ENCODE measurements at regions not wholly inside any gene's neighbourhood (a gene's known extent, or its start where the extent isn't known, plus 50 kb on each side); places are given as distances from the start of the nearest gene placed in this dataset.
"Not testable (repeated sequence)": the region's sequence is repeated elsewhere in the genome, so short reads cannot be mapped to it uniquely, and the experiment has no call there.

DNA sequence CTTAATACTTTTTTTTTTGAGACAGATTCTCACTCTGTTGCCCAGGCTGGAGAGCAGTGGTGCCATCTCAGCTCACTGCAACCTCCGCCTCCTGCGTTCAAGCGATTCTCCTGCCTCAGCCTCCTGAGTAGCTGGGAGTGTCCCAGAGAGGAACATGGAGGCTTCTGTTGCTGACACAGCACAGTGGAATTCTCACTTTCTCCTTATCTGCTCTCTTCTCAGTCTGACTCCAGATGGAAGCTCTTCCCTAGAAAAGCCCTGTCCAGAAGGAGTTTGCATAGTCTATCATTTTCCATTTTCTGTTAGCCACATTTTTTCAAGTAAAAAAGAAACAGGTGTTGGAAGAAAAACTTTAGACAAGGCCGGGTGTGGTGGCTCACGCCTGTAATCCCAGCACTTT is 98.5 kb upstream of the KIF26B start:
- TF ChIP-seq ARNTL (CRISPR knock-in tag; IDR thresholded peaks at IDR 0.05; ENCODE audit: borderline replicate concordance, low read depth); ZNF565 (CRISPR knock-in tag; conservative IDR thresholded peaks at IDR 0.05; ENCODE audit: low read depth); ISL1 (CRISPR knock-in tag; IDR thresholded peaks at IDR 0.05); ZNF8 (CRISPR knock-in tag; IDR thresholded peaks at IDR 0.05); RARB (CRISPR knock-in tag; IDR thresholded peaks at IDR 0.05); ZNF70 (CRISPR knock-in tag; IDR thresholded peaks at IDR 0.05); GLIS3 (CRISPR knock-in tag; IDR thresholded peaks at IDR 0.05); ZFP3 (CRISPR knock-in tag; IDR thresholded peaks at IDR 0.05); ESRRG (CRISPR knock-in tag; IDR thresholded peaks at IDR 0.05): not testable (repeated sequence)
- TF ChIP-seq, protein P1, sequence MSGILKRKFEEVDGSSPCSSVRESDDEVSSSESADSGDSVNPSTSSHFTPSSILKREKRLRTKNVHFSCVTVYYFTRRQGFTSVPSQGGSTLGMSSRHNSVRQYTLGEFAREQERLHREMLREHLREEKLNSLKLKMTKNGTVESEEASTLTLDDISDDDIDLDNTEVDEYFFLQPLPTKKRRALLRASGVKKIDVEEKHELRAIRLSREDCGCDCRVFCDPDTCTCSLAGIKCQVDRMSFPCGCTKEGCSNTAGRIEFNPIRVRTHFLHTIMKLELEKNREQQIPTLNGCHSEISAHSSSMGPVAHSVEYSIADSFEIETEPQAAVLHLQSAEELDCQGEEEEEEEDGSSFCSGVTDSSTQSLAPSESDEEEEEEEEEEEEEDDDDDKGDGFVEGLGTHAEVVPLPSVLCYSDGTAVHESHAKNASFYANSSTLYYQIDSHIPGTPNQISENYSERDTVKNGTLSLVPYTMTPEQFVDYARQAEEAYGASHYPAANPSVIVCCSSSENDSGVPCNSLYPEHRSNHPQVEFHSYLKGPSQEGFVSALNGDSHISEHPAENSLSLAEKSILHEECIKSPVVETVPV (CRISPR knock-in tag; IDR thresholded peaks at IDR 0.05) = not testable (repeated sequence)
- TF ChIP-seq, protein P2, sequence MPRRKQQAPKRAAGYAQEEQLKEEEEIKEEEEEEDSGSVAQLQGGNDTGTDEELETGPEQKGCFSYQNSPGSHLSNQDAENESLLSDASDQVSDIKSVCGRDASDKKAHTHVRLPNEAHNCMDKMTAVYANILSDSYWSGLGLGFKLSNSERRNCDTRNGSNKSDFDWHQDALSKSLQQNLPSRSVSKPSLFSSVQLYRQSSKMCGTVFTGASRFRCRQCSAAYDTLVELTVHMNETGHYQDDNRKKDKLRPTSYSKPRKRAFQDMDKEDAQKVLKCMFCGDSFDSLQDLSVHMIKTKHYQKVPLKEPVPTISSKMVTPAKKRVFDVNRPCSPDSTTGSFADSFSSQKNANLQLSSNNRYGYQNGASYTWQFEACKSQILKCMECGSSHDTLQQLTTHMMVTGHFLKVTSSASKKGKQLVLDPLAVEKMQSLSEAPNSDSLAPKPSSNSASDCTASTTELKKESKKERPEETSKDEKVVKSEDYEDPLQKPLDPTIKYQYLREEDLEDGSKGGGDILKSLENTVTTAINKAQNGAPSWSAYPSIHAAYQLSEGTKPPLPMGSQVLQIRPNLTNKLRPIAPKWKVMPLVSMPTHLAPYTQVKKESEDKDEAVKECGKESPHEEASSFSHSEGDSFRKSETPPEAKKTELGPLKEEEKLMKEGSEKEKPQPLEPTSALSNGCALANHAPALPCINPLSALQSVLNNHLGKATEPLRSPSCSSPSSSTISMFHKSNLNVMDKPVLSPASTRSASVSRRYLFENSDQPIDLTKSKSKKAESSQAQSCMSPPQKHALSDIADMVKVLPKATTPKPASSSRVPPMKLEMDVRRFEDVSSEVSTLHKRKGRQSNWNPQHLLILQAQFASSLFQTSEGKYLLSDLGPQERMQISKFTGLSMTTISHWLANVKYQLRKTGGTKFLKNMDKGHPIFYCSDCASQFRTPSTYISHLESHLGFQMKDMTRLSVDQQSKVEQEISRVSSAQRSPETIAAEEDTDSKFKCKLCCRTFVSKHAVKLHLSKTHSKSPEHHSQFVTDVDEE (CRISPR knock-in tag; IDR thresholded peaks at IDR 0.05) = not testable (repeated sequence)
- TF ChIP-seq, protein P3, sequence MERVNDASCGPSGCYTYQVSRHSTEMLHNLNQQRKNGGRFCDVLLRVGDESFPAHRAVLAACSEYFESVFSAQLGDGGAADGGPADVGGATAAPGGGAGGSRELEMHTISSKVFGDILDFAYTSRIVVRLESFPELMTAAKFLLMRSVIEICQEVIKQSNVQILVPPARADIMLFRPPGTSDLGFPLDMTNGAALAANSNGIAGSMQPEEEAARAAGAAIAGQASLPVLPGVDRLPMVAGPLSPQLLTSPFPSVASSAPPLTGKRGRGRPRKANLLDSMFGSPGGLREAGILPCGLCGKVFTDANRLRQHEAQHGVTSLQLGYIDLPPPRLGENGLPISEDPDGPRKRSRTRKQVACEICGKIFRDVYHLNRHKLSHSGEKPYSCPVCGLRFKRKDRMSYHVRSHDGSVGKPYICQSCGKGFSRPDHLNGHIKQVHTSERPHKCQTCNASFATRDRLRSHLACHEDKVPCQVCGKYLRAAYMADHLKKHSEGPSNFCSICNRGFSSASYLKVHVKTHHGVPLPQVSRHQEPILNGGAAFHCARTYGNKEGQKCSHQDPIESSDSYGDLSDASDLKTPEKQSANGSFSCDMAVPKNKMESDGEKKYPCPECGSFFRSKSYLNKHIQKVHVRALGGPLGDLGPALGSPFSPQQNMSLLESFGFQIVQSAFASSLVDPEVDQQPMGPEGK (CRISPR knock-in tag; IDR thresholded peaks at IDR 0.05; ENCODE audit: borderline replicate concordance) = not testable (repeated sequence)

Data from SK-N-SH treated with all-trans-retinoic acid at 6 μM for 48 hours (cell line).